ENCODE measurements at regions not wholly inside any gene's neighbourhood (a gene's known extent, or its start where the extent isn't known, plus 50 kb on each side); places are given as distances from the start of the nearest gene placed in this dataset.

GRCh38 chr6:115667478-115668026 lies 393.1 kb downstream of the FRK start (continued):
- TF ChIP-seq YY1 (IDR thresholded peaks at IDR 0.05; ENCODE audit: low read depth, low read length) (no peak), TEAD4 (IDR thresholded peaks at IDR 0.05; ENCODE audit: low read depth, low read length) (no peak)
